ENCODE measurements at regions not wholly inside any gene's neighbourhood (a gene's known extent, or its start where the extent isn't known, plus 50 kb on each side); places are given as distances from the start of the nearest gene placed in this dataset.

DNA sequence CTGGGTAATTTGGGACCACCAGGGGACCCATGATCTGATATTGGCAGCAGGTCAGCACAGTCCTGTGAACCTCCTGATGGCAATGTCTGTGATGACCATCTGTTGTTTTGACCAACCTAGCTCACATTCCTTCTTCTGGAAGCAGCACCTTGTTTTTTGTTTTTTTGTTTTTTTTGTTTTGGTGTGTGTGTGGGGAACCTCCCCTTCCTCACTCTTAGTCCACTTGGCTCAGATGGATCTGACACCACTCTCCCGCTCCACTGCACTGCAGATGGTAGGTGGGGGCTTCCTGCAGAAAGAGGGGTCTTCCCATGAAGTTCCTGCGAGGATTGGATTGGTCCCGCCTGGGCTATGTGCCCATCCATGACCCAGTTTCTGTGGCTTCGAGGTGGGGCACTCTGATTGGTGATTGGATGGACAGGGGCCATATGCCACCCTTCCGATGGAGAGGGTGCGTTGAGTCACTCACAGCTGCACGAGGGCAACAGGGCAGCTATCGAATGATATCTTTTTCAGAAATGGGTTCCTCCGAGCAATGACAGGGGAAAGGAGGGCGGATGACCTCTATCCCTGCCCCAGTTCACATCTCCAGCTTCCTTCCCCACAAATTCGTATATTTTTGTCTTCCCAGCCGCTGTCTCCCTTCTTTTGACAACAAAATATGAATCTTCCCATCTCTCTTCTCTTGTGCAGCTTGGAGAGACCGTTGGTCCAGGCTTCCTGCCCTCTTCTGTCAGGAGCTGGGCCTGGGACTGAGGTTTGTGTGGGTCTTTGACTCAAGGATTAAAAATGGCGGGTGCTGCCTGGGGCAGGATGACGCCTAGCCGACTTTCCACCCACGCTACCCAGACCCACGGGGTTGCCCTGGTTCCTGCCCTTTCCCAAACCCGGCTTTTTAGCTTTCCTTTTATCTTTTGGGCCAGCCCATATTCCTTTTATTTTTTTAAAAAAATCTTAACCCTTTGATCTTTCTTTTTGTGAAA, 132.1 kb upstream of the KCNG1 start:
- no peaks in the 10 kb centered on the region for H3K4me1 ChIP-seq (ENCODE audit: control insufficient read depth, extremely low read depth, insufficient read depth, low read length)
- no peak for TF ChIP-seq FOS (IDR thresholded peaks at IDR 0.05; ENCODE audit: borderline replicate concordance, insufficient read depth, low read length)
- no peak for TF ChIP-seq POLR2AphosphoS5 (IDR thresholded peaks at IDR 0.05; ENCODE audit: insufficient read depth, low read depth, low read length)
- TF ChIP-seq, protein P1, sequence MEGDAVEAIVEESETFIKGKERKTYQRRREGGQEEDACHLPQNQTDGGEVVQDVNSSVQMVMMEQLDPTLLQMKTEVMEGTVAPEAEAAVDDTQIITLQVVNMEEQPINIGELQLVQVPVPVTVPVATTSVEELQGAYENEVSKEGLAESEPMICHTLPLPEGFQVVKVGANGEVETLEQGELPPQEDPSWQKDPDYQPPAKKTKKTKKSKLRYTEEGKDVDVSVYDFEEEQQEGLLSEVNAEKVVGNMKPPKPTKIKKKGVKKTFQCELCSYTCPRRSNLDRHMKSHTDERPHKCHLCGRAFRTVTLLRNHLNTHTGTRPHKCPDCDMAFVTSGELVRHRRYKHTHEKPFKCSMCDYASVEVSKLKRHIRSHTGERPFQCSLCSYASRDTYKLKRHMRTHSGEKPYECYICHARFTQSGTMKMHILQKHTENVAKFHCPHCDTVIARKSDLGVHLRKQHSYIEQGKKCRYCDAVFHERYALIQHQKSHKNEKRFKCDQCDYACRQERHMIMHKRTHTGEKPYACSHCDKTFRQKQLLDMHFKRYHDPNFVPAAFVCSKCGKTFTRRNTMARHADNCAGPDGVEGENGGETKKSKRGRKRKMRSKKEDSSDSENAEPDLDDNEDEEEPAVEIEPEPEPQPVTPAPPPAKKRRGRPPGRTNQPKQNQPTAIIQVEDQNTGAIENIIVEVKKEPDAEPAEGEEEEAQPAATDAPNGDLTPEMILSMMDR (IDR thresholded peaks at IDR 0.05; ENCODE audit: extremely low read depth in 1 of 2, insufficient read depth in 1 of 2, low read depth in 1 of 2, low read length in 2 of 2), result no peak
- no peak for TF ChIP-seq MYC (IDR thresholded peaks at IDR 0.05; ENCODE audit: low read depth, low read length)
- TF ChIP-seq JUN (IDR thresholded peaks at IDR 0.05; ENCODE audit: borderline replicate concordance, insufficient read depth, insufficient read length, low read depth), result no peak
- TF ChIP-seq EZH2 (IDR thresholded peaks at IDR 0.05; ENCODE audit: borderline replicate concordance, low read depth, low read length, severe bottlenecking), result no peak
- TF ChIP-seq GATA2 (IDR thresholded peaks at IDR 0.05; ENCODE audit: insufficient read depth, insufficient read length, low read depth, low read length), result no peak
- no peak for TF ChIP-seq POLR2A (IDR thresholded peaks at IDR 0.05; ENCODE audit: low read depth, low read length)
- TF ChIP-seq, protein P2, sequence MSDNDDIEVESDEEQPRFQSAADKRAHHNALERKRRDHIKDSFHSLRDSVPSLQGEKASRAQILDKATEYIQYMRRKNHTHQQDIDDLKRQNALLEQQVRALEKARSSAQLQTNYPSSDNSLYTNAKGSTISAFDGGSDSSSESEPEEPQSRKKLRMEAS (IDR thresholded peaks at IDR 0.05; ENCODE audit: insufficient read depth, insufficient read length), result no peak
- no peak overlapping the region for H2AFZ ChIP-seq (ENCODE audit: low read depth, low read length)
- no peaks in the 10 kb centered on the region for H3K9me1 ChIP-seq (replicated peaks; ENCODE audit: control insufficient read depth, extremely low read depth, insufficient read depth, low read length)
- CTCF ChIA-PET, result interaction anchor here (1.1 kb wide), 1 partner anchor 70 kb away, joined by 3 read pairs; no protein-coding TSS in a partner anchor
- H3K79me2 ChIP-seq (ENCODE audit: control insufficient read depth, insufficient read depth, low read length), result no peaks in the 10 kb centered on the region
- DNase-seq (ENCODE audit: low read depth, low spot score) (no peak), FAIRE-seq (no peak)
- dilution Hi-C loops (cut with MboI; ENCODE audit: extremely low pct_ligation_motif_present, low sequenced_read_pairs), result no loop called here
- no peak overlapping the region for H3K4me2 ChIP-seq (ENCODE audit: insufficient read depth, low read length)
- no peak overlapping the region for H3K9ac ChIP-seq (replicated peaks; ENCODE audit: extremely low read depth, insufficient read depth, low read length)
- no peak overlapping the region for H3K4me3 ChIP-seq (replicated peaks in 1 of 3; ENCODE audit: insufficient read depth in 1 of 3, low read depth in 1 of 3, low read length in 3 of 3)
- BruUV-seq (replicated peaks), result no TSS peak
- intact Hi-C loops (cut with micrococcal nuclease), result no loop called here
- no peaks in the 10 kb centered on the region for H3K9me3 ChIP-seq (replicated peaks; ENCODE audit: control insufficient read depth, insufficient read depth, low read length)
- no peaks in the 10 kb centered on the region for H4K20me1 ChIP-seq (replicated peaks; ENCODE audit: control insufficient read depth, extremely low read depth, insufficient read depth, low read length)
- no peak overlapping the region for H3K27ac ChIP-seq (ENCODE audit: insufficient read depth, low read depth, low read length)
- H3K27me3 ChIP-seq (ENCODE audit: control insufficient read depth in 2 of 2, insufficient read depth in 2 of 2, low read length in 2 of 2), result peaks cover 13 to 18% of the 10 kb centered on the region in 2 experiments
- POLR2A ChIA-PET, result no interaction called here
- no peaks in the 10 kb centered on the region for H3K36me3 ChIP-seq (ENCODE audit: control insufficient read depth in 2 of 2, extremely low read depth in 1 of 2, insufficient read depth in 2 of 2, low read length in 2 of 2)
